ENCODE measurements at regions not wholly inside any gene's neighbourhood (a gene's known extent, or its start where the extent isn't known, plus 50 kb on each side); places are given as distances from the start of the nearest gene placed in this dataset.

GRCh38 chr17:45681706-45682105 is 102.4 kb upstream of the CRHR1 start:
- H3K27ac Mint-ChIP-seq = no peak overlapping the region
- H3K4me1 Mint-ChIP-seq = no peaks in the 10 kb centered on the region
- H3K4me3 Mint-ChIP-seq = no peak overlapping the region
- peaks cover 6% of the 10 kb centered on the region for H3K27me3 Mint-ChIP-seq
- H3K36me3 Mint-ChIP-seq = no peaks in the 10 kb centered on the region
- no peaks in the 10 kb centered on the region for H3K9me3 Mint-ChIP-seq

DNA sequence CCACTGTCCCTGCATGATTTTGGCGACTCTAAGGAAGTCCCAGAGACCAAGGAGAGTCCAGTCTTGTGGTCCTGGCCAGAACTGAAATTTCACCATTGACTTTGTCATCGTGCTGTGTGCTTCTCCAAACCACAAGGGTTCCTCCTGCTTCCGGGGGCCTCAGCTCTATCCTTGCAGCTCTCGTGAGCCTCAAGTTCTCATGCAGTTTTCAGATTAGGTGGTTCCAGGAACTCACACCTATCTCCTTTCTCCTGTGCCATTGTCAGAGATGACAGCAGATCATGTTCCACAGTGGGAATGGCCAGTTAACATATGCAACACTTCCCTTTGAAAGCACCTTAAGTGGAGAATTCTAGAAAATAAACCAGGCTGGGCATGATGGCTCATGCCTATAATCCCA is 97.9 kb upstream of the CRHR1 start:
- peaks cover 14% of the 10 kb centered on the region for H3K27me3 Mint-ChIP-seq
- no peak overlapping the region for H3K27ac Mint-ChIP-seq
- no peaks in the 10 kb centered on the region for H3K36me3 Mint-ChIP-seq
- no peak overlapping the region for H3K4me3 Mint-ChIP-seq
- H3K4me1 Mint-ChIP-seq = no peaks in the 10 kb centered on the region
- H3K9me3 Mint-ChIP-seq = no peaks in the 10 kb centered on the region

GRCh38 chr17:45687594-45687993 is 96.5 kb upstream of the CRHR1 start:
- no peaks in the 10 kb centered on the region for H3K9me3 Mint-ChIP-seq
- no peak overlapping the region for H3K27ac Mint-ChIP-seq
- no peaks in the 10 kb centered on the region for H3K4me1 Mint-ChIP-seq
- peaks cover 18% of the 10 kb centered on the region for H3K27me3 Mint-ChIP-seq
- H3K4me3 Mint-ChIP-seq = no peak overlapping the region
- no peaks in the 10 kb centered on the region for H3K36me3 Mint-ChIP-seq

- Mint-ChIP-seq H3K4me3 (no peak overlapping the region), H3K36me3 (no peaks in the 10 kb centered on the region), H3K9me3 (no peaks in the 10 kb centered on the region), H3K27ac (no peak overlapping the region), H3K27me3 (peaks cover 18% of the 10 kb centered on the region), H3K4me1 (no peaks in the 10 kb centered on the region)
Measured at GRCh38 chr17:45688353-45688752, 95.8 kb upstream of the CRHR1 start.

- H3K27me3 Mint-ChIP-seq = peaks cover 20% of the 10 kb centered on the region
- H3K4me1 Mint-ChIP-seq = no peaks in the 10 kb centered on the region
Measured at GRCh38 chr17:45688820-45689219, 95.3 kb upstream of the CRHR1 start.

GRCh38 chr17:45689451-45689850 is 94.7 kb upstream of the CRHR1 start:
- Mint-ChIP-seq H3K36me3 (no peaks in the 10 kb centered on the region), H3K4me1 (no peaks in the 10 kb centered on the region), H3K27me3 (peaks cover 20% of the 10 kb centered on the region), H3K4me3 (no peak overlapping the region), H3K9me3 (no peaks in the 10 kb centered on the region), H3K27ac (no peak overlapping the region)

More at GRCh38 chr17:45688820-45689219, 95.3 kb upstream of the CRHR1 start:
- no peaks in the 10 kb centered on the region for H3K9me3 Mint-ChIP-seq
- no peak overlapping the region for H3K27ac Mint-ChIP-seq
- no peaks in the 10 kb centered on the region for H3K36me3 Mint-ChIP-seq
- H3K4me3 Mint-ChIP-seq = no peak overlapping the region

GRCh38 chr17:45690625-45691275 is 93.4 kb upstream of the CRHR1 start:
- no peaks in the 10 kb centered on the region for H3K9me3 Mint-ChIP-seq
- no peaks in the 10 kb centered on the region for H3K36me3 Mint-ChIP-seq
- no peak overlapping the region for H3K27ac Mint-ChIP-seq
- H3K27me3 Mint-ChIP-seq = peaks cover 22% of the 10 kb centered on the region
- H3K4me1 Mint-ChIP-seq = no peaks in the 10 kb centered on the region
- H3K4me3 Mint-ChIP-seq = no peak overlapping the region

- Mint-ChIP-seq H3K4me1 (no peaks in the 10 kb centered on the region), H3K27me3 (peaks cover 22% of the 10 kb centered on the region), H3K9me3 (no peaks in the 10 kb centered on the region), H3K27ac (no peak overlapping the region), H3K36me3 (no peaks in the 10 kb centered on the region), H3K4me3 (no peak overlapping the region)
Measured at GRCh38 chr17:45692661-45693060, 91.5 kb upstream of the CRHR1 start.

DNA sequence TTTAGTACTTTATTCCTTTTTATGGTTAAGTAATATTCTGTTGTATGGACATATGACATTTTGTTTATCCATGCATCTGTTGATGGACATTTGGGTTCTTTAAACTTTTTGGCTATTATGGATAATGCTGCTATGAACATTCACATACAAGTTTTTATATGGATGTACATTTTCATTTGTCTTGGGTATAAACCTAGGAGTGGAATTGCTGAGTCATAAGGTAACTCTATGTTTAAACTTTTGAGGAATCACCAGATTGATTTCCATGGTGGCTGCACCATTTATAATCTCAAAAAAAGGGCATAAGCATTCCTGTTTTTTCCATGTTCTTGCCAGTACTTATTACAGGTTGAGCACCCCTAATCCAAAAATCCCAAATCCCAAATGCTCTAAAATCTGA is 90.3 kb upstream of the CRHR1 start:
- Mint-ChIP-seq H3K27me3 (peaks cover 22% of the 10 kb centered on the region), H3K4me1 (no peaks in the 10 kb centered on the region), H3K4me3 (no peak overlapping the region), H3K9me3 (no peaks in the 10 kb centered on the region), H3K27ac (no peak overlapping the region), H3K36me3 (no peaks in the 10 kb centered on the region)

DNA sequence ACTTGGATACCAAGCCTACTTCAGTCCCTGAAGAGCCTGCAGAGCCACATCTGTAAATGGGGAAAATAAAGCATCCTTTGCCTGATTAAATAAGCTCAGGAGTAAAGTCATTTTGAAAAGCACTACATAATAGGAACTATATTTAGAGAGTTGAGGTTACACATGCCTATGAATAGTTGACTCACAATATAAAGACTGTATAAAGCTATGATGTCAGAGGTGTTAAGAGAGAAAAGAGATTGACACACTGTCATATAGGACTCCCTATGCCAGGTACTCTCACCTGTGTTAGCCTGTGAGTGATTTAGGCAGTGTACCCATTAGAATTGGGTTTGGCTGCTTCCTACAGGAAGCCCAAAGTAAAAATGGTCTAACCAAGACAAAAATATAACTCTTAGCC is 87.7 kb upstream of the CRHR1 start:
- peaks cover 13% of the 10 kb centered on the region for H3K27me3 Mint-ChIP-seq
- H3K9me3 Mint-ChIP-seq = no peaks in the 10 kb centered on the region
- H3K27ac Mint-ChIP-seq = no peak overlapping the region
- H3K4me1 Mint-ChIP-seq = no peaks in the 10 kb centered on the region
- H3K4me3 Mint-ChIP-seq = no peak overlapping the region
- H3K36me3 Mint-ChIP-seq = no peaks in the 10 kb centered on the region

DNA sequence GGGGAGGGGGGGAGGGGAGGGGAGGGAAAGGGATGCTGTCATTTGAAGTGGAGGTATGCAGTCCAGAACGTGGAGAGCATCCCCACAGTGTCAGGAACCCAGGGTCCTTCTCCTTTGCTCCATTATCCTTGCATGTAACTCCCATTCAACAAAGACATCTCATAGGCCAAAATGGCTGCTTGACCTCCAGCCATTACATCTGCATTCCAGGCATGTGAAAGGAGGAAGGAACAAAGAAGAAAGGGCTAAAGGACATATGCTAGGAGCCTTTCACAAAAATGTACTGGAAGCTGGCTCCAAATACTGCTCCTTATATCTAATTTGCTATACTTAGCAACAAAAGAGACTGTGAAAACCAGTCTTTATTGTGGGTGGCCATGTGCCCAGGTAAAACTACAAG is 87.0 kb upstream of the CRHR1 start:
- H3K4me1 Mint-ChIP-seq = no peaks in the 10 kb centered on the region
- H3K4me3 Mint-ChIP-seq = no peak overlapping the region
- H3K36me3 Mint-ChIP-seq = no peaks in the 10 kb centered on the region
- no peak overlapping the region for H3K27ac Mint-ChIP-seq
- H3K9me3 Mint-ChIP-seq = no peaks in the 10 kb centered on the region
- peaks cover 12% of the 10 kb centered on the region for H3K27me3 Mint-ChIP-seq

- no peaks in the 10 kb centered on the region for H3K36me3 Mint-ChIP-seq
- no peaks in the 10 kb centered on the region for H3K9me3 Mint-ChIP-seq
- peaks cover 4% of the 10 kb centered on the region for H3K4me1 Mint-ChIP-seq
- peaks cover 13% of the 10 kb centered on the region for H3K27me3 Mint-ChIP-seq
- no peak overlapping the region for H3K4me3 Mint-ChIP-seq
- no peak overlapping the region for H3K27ac Mint-ChIP-seq
Measured at GRCh38 chr17:45700171-45701090, 83.7 kb upstream of the CRHR1 start.

DNA sequence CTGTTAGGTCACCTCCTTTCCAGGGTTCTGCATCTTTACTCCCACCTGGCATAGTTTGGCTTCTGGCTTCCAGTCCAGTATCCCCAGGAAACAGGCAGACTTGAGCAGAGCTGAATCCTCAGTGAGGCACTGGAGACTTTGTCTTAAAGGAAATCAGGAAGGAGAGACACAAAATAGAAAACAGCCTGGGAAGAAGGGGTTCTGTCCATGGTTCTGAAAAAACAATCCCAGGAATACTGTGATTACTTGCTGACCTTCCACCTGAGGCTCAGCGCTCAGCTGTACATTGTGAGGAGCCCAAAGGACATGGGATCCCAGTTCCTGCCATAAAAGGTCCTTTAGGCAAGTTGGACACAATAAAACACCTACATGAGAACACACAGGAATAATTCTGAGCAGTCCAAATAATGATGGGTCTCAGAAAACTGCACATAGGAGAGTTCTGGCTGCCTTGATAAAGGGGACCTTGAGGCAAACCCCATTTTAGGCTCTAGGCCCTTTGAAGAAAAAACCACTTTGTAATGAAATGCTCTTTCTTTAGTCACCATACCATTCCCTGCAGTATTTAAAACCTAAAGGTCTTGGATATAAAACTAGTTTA is 81.4 kb upstream of the CRHR1 start:
- H3K4me1 Mint-ChIP-seq = peaks cover 9% of the 10 kb centered on the region
- H3K36me3 Mint-ChIP-seq = no peaks in the 10 kb centered on the region
- H3K27me3 Mint-ChIP-seq = peaks cover 13% of the 10 kb centered on the region
- no peaks in the 10 kb centered on the region for H3K9me3 Mint-ChIP-seq
- H3K27ac Mint-ChIP-seq = no peak overlapping the region
- no peak overlapping the region for H3K4me3 Mint-ChIP-seq

DNA sequence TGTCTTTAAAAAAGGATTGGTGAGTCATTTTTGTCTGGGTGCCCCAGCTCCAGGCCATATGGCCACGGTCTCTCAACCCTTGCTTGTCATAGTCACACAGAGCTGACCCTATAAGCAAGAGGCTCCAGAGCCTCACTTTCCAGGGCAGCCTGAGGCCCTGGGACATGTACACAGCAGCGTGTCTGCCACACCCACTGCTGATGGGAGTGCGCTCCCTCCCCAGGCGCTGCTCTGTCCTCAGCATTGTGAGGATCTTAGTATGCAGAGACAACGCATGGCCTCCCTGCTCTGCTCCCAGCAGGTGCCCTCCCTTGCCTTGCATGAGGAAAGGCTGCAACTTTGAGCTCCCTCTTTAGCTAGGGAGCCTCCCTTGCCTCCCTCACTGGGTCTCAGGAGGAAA is 80.8 kb upstream of the CRHR1 start:
- Mint-ChIP-seq H3K27ac (no peak overlapping the region), H3K27me3 (peaks cover 13% of the 10 kb centered on the region), H3K36me3 (no peaks in the 10 kb centered on the region), H3K9me3 (no peaks in the 10 kb centered on the region), H3K4me1 (peaks cover 9% of the 10 kb centered on the region), H3K4me3 (no peak overlapping the region)

DNA sequence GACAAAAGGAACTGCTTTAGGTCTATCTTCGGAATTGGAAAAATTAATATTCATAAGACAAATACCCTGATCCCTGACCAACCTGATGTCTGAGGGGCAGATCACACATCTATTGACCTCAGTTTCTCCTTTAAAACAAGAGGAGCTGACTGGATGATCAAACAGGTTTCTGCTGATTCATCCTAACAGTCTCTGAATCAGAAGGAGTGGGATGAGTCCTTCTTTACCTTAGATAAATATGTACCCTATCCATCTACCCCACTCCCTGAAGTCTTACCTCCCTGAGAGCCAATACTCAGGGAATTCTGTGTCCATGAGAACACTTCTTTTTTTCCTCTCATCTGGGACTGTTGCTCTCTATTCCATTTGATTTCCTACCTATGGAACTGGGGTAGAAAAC is 80.3 kb upstream of the CRHR1 start:
- Mint-ChIP-seq H3K4me3 (no peak overlapping the region), H3K4me1 (peaks cover 9% of the 10 kb centered on the region), H3K36me3 (no peaks in the 10 kb centered on the region), H3K27ac (no peak overlapping the region), H3K27me3 (peaks cover 13% of the 10 kb centered on the region), H3K9me3 (no peaks in the 10 kb centered on the region)

DNA sequence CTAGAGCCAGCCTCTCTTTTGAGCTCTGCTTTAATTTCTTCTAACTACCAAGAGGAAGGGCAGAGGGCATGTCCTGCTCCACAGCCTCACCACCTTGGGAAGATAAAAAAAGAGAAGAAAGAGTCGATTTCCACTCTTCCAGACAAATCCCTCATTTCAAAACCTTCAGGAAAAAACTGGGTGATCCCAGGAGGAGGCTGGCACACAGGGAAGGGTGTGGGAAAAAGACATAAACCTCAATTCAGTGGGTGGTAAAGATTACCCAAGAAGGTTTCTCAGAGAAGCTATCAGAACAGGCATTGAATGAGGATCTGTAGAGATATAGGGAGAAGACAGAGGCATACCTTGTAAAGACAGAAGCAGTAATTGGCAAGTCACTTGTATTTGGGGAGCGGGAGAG is 79.9 kb upstream of the CRHR1 start:
- Mint-ChIP-seq H3K4me3 (no peak overlapping the region), H3K4me1 (peaks cover 9% of the 10 kb centered on the region), H3K27me3 (peaks cover 13% of the 10 kb centered on the region), H3K9me3 (no peaks in the 10 kb centered on the region), H3K36me3 (no peaks in the 10 kb centered on the region), H3K27ac (no peak overlapping the region)

All from activated naive CD4-positive, alpha-beta T cell treated with anti-CD3 and anti-CD28 coated beads, Interleukin-2, amount 50 U/mL, for 24 hours (primary cell).